ENCODE measurements at regions not wholly inside any gene's neighbourhood (a gene's known extent, or its start where the extent isn't known, plus 50 kb on each side); places are given as distances from the start of the nearest gene placed in this dataset.

- DNase-seq, result no peak
Observed at GRCh38 chr1:184219414-184219813, 167.4 kb upstream of the C1orf21 start.

DNA sequence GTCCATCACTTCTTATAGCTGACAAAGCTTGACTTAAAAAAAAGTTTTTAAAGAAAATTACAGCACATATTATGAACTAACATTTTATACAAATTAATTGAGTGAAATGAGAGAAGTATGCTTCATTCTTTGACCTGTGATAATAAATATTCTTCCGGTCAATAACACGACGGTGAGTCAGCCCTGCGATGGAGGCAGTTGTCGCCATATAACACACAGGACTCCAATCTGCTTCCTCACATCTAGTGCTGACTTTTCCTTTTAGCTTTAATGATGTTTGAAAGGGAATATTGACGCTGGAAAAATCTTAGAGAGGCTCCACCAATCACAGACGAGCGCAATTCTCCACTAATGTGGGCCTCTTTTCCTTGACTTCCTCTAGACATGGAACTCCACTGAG lies 166.9 kb upstream of the C1orf21 start:
- DNase-seq, result no peak

DNA sequence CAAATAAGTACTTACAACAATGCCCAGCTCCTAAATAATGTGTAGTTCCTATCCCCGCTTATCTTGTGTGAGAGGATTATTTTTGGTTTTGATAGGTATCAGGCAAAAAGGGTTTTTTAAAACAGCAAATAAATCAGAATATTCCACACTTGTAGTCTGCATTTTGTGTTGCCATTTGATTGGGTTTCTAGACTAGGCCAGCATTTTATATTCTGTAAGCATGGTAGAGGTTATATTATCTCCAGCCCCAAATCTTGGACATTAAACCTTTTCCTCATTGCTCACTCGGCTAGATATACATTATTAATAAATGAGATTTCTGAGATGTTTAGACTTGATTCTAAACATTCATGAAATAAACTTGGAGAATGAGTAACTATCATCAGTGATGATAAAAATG lies 165.7 kb upstream of the C1orf21 start:
- DNase-seq, result no peak

GRCh38 chr1:184222652-184223052 lies 164.2 kb upstream of the C1orf21 start:
- DNase-seq, result peak; percentile 60

DNA sequence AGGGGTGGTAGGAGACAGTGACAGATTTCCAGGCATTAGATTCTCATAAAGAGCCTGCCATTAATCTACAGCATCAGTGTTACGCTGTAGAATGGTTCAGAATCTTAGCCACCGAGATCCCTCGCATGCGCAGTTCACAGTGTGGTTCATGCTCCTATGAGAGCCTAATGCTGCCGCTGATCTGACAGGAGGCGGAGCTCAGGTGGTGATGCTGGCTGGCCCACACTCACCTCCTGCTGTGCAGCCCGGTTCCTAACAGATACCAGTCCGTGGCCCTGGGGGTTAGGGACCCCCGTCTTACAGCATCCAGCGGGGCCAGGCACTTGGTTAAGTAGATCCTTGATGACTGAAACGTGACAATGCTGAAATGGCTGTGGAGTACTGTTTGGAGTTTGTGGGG lies 163.6 kb upstream of the C1orf21 start:
- no peak for DNase-seq

- no peak for DNase-seq
Observed at GRCh38 chr1:184225283-184226099, 161.3 kb upstream of the C1orf21 start.

- no peak for DNase-seq
Observed at GRCh38 chr1:184226100-184226487, 160.7 kb upstream of the C1orf21 start.

DNA sequence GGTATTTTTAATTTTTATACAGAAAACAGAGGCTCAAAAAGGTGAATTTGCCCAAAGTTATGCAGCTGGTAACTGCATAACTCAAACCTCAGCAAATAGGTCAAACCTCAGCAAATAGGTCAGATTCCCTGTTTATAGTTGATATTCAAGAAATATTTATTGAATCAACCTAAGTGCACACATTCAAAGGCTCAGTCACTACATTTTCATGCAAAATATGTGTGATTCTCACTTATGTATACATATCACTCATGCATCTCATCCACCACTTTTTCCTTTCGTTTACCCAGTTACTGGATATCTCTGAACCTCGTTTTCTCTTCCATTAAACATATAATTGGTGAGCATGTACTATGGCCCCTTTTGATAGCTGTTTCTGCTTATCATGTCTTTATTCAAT lies 158.3 kb upstream of the C1orf21 start:
- no peak for DNase-seq

GRCh38 chr1:184237588-184237987 lies 149.2 kb upstream of the C1orf21 start:
- DNase-seq, result no peak

DNA sequence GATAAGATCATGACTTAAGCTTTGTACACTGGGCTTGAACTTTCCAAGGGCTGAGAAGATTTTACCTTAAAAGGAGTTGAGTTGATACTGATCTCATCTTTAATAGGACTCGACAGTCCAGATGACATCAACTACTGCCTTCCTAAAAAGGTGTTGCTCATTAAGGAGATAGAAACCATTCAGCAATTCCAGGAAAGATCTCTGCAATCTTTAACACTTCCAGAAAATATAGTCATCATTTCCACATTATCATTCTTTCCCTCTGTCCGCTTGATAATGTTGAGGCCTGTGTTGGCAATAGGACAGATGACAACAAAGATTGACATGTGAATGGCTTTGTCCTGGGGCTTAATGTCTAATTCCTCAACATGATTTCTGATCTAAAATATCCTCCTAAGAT lies 145.4 kb upstream of the C1orf21 start:
- DNase-seq, result no peak

DNA sequence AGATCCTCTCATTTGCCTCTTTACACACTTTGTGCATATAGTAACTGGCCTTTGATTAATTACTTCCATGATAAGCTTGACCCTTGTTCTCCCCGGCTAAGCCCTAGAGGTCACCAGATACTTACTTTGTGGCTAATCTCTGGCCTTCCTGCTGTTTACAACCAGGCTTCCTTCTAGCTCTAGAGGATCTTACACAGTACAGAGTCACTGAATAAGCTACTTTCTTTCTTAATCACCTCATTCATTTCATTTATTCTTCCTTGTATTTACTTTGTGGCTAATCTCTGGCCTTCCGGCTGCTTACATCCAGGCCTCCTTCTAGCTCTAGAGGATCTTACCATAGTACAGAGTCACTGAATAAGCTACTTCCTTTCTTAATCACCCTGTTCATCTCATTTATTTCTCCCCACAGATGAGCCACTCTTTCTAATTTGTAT lies 144.3 kb upstream of the C1orf21 start:
- no peak for DNase-seq

- no peak for DNase-seq
Observed at GRCh38 chr1:184244962-184245361, 141.9 kb upstream of the C1orf21 start.

- DNase-seq, result no peak
Observed at GRCh38 chr1:184247671-184248070, 139.2 kb upstream of the C1orf21 start.

DNA sequence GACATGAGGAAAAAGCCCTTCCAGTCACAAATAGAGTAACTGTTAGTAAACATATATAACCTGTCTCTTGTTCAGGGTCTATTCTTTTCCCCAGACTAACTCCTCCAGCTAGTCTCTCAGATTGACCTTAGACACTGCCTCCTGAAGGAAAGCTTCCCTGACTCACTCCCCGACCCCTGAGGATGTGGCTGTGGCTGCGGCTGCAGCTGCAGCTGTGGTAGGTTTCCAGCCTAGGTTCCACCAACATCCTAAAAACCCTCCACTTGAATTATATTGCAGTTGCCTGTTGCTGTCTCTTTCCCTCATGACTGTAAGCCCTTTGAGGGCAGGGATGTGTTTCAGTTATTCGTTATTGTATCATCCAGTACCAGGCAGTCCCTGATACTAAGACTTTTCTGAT lies 132.9 kb upstream of the C1orf21 start:
- DNase-seq, result no peak

- no peak for DNase-seq
Observed at GRCh38 chr1:184254849-184255248, 132.0 kb upstream of the C1orf21 start.

DNA sequence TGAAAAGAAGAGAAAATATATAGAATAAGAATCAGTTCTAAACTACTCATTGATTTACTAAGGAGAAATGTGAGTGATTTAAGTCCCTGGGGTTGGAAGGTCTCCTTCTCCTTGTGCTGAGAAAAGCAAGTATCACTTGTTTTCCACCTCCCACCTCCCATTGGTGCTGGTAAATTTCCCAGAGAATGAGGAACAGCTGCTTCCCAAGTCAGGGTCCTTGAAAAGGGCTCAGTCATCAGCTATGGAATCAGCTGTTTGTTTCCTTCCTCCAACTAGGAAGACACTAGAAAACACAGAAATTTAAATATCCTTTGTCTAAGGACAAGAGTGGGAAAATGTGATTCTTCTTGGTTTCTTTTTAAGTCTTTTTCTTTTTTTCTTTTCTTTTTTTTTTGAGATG lies 131.3 kb upstream of the C1orf21 start:
- peak; percentile 61 for DNase-seq

DNA sequence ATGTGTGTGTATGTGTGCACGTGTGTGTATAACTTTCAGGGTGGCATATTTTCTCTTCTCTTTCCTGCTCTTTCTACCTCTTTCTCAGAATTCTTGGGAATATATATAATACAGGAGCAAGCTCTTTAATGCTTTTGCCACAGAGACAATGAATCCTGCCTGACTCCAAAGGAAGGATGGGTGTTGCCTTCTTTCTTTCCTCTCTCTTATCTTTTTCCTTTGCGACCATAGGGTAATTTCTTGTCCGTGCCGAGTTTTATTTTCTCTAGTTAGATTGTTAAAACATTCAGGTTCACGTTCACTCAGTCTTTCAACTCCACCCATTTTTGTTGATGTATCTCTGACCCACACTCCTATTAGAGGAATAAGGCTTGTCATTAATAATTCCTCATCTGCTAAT lies 129.0 kb upstream of the C1orf21 start:
- DNase-seq, result no peak

- DNase-seq, result no peak
Observed at GRCh38 chr1:184258525-184258924, 128.3 kb upstream of the C1orf21 start.

GRCh38 chr1:184260382-184260781 lies 126.4 kb upstream of the C1orf21 start:
- DNase-seq, result no peak

DNA sequence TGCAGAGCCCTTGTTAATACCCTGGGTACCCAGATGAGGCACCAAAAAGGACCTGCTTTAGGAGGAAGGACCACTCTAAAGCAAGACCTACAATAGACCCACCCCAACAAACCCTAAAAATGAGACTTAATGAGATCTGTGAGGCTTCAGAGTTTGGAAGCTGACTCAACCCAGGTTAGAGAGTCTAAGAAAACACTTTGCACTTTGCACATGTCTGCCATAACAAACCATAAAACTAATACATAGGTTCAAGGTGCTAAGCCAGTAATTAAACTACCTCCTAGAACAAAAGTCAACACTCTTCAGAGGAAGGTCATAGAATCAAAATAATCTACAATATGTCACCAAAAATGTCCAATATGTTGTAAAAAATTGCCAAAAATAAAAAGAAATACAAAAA lies 124.7 kb upstream of the C1orf21 start:
- DNase-seq, result no peak

GRCh38 chr1:184267747-184268146 lies 119.1 kb upstream of the C1orf21 start:
- DNase-seq, result no peak

DNA sequence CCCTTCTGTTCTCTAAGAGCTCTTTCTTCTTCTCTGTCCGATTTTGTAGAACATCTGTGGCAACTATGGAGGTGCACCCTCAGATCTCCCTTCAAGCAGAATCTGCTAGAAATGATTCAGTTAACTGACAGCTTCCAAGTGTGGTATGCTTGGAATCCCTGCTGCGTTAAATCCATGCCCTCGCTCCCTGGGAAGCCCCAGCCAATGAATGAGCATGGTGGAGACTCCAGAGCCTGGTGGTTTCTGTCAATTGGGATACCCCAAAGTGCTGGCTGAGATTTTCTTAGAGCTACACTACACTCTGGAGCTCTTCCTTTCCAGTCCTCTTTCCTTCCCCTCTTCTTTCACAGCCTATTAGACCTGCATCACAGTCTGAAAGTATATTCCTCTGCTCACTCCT lies 116.3 kb upstream of the C1orf21 start:
- DNase-seq, result no peak

GRCh38 chr1:184272175-184272866 lies 114.5 kb upstream of the C1orf21 start:
- DNase-seq, result no peak

GRCh38 chr1:184276416-184276815 lies 110.4 kb upstream of the C1orf21 start:
- DNase-seq, result no peak

Data from tongue (tissue), 1 donor.